ENCODE measurements at regions not wholly inside any gene's neighbourhood (a gene's known extent, or its start where the extent isn't known, plus 50 kb on each side); places are given as distances from the start of the nearest gene placed in this dataset.

DNA sequence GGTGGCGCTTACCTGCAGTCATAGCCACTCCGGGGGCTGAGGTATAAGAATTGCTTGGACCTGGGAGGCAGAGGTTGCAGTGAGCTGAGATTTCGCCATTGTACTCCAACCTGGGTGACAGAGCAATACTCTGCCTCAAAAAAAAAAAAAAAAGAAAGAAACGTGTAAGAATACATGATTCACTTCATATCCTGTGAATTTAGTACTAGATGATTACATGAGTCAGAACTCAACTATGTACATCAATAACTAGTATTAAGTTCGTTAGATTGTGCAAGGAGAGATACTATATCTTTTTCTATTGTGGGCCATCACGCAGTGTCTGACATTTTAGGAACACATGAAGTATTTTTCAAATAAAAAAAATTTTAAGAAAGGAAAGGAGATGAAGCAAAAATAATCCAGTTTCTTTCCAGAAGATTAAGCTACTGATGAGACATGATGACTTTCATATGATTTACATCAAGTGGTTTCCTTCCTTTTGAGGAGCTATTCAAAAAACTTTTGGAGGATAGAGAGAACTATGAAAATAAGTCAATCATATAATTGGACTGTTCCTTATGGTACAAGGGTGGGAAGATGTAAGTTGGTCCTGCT, 64.7 kb upstream of the EXOC1L start:
- DNase-seq, result no peak

- DNase-seq, result no peak
Observed at GRCh38 chr4:55756208-55756607, 63.4 kb upstream of the EXOC1L start.

DNA sequence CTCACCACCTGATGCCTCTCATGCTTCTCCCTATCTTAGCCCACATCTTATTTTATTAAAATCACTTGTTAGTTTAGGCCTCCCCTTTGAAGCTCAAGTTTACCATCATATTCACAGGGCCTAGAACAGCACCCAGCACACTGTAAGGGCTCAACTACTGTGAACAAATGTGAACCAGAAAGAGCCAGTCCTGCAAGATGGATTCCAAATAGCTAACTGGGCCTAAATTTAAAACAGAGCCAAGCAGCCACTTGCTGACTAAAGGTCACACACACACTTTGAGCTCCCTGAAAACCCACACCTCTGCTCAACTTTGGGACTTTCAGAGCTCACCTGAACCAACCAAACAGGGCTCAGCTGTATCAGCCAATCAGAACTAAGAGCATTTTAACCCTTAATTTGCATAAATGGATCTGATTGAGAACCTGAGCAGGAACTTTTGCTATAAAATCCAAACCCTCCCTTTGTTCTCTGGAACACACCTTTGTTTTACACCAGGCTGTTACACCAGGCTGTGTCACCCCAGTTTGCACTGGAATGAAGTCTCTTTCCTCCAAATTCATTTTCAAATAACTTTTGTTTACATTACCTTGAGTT, 62.1 kb upstream of the EXOC1L start:
- DNase-seq, result no peak

- DNase-seq, result no peak
Observed at GRCh38 chr4:55758066-55758465, 61.5 kb upstream of the EXOC1L start.

DNA sequence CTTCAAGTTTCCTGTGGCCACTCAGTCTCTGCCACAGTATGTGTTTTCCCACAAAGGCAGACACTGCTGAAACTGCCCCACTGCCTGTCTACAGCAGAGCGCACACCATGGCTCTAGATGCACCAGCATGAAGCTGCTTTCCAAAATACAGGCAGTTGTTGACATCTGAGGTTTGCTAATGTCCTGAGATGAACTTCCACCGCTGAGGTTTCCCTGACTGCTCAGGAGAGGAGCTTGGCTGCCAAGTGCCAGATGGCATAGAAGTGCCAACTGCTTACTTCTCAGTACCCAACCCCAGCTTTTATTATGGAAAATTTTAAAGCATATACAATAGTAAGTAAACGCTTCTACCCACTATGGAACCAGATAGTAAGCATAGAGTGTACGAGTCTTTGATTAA, 61.0 kb upstream of the EXOC1L start:
- no peak for DNase-seq

DNA sequence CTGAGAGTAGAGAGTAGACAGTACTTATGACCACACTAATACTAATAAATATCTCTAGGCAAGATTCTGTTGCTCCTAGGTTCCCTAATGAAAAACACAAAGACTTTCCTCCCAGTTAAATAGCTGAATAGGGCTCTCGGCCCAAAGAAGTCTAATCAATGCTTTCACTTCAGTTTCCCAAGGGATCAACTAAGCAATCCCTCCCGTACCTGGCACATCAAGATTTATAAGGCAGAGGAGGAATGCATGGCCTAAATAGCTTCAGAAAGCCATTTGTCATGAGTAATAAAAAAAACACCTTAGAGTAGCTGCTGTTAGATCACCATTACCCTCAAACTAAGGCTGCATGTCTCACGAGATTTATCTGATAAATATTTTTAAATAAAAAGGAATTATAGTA, 56.8 kb upstream of the EXOC1L start:
- no peak for DNase-seq

DNA sequence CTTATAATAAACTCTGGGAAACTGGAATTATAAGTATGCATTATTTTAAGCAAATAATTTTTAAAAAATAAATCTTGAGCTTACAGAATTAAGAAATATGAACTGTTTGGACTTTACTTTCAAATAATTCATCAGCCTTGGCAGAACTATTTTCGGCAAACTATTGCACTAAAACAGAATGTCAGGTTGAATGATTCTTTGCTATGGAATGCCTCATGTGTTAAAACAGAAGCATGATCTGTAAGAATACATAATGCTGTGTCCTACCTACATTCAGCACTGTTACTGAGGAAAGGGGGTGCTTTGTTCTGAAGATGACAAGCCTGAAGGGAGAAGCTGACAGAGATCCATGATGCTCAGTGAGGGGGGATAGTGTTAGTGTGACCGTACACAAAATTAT, 55.6 kb upstream of the EXOC1L start:
- no peak for DNase-seq

- DNase-seq, result no peak
Observed at GRCh38 chr4:55765070-55765469, 54.5 kb upstream of the EXOC1L start.

DNA sequence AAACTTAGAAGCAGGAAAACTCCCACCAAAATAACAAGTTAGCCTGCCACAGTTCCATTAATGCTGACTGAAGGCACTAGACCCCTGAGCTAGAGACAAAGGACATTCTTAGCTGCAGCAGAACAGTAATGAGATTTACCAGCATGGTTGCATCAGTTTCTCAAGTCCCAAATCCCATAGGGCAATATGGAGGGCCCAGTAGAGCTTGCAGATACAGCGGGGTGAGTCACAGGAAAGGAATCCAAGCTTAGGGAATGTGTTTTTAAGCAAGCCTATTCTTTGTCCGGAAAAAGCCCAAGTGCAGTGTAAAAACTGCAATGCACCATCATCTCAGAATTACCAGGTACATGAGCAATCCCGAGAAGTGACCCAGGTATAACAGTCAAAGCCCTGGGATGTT, 51.3 kb upstream of the EXOC1L start:
- DNase-seq, result no peak
